DOHH2 (cell line): ENCODE measurements at regions not wholly inside any gene's neighbourhood (a gene's known extent, or its start where the extent isn't known, plus 50 kb on each side); places are given as distances from the start of the nearest gene placed in this dataset.
"Not testable (repeated sequence)": the region's sequence is repeated elsewhere in the genome, so short reads cannot be mapped to it uniquely, and the experiment has no call there.

Source experiments
- CTCF ChIP-seq: fragments of 200-600 bp; sonication (generic); IDR thresholded peaks from one replicate; pipeline ENCODE4 v1.5.1; 2014; ENCODE audit warnings: antibody characterized with exemption, mild to moderate bottlenecking, low read depth, low read length; ENCODE audit not compliant: poor library complexity, severe bottlenecking
- EZH2phosphoT487 ChIP-seq: fragments of 200-600 bp; sonication (generic); IDR thresholded peaks from 2 replicates; pipeline ENCODE4 v1.6.1; 2017; ENCODE audit warnings: borderline replicate concordance, mild to moderate bottlenecking, antibody characterized with exemption, low read length, moderate library complexity, mixed read lengths

GRCh38 chrX:114041470-114041869 lies 542.4 kb upstream of the HTR2C start:
- TF ChIP-seq CTCF, EZH2phosphoT487: not testable (repeated sequence)
